HEK293T (cell line): ENCODE measurements at regions not wholly inside any gene's neighbourhood (a gene's known extent, or its start where the extent isn't known, plus 50 kb on each side); places are given as distances from the start of the nearest gene placed in this dataset.

ENCODE experiments used
- CTCF ChIA-PET: fragments of 350-600 bp; formaldehyde crosslinking; extraction: SDS; loops from one replicate; lab custom pipeline; 2021; ENCODE audit warnings: antibody characterized with exemption, inconsistent platforms; lab: Yijun Ruan, JAX
- POLR2A ChIA-PET: fragments of 350-600 bp; formaldehyde crosslinking; extraction: SDS; loops from one replicate; lab custom pipeline; 2020; ENCODE audit warnings: antibody characterized with exemption, inconsistent platforms; lab: Yijun Ruan, JAX
- DNase-seq: peaks from one replicate; pipeline ENCODE4 v3.0.0; 2012; ENCODE audit warnings: mixed read lengths; ENCODE audit errors: extremely low spot score
- ARNT ChIP-seq: fragments of 450-650 bp; IDR thresholded peaks from 2 replicates; pipeline ENCODE4 v1.6.1; 2017; ENCODE audit warnings: mild to moderate bottlenecking
- BHLHE40 ChIP-seq: fragments of 450-650 bp; IDR thresholded peaks from 2 replicates; pipeline ENCODE4 v1.6.1; 2016; ENCODE audit warnings: mild to moderate bottlenecking, moderate library complexity, borderline replicate concordance
- CTBP1 ChIP-seq: fragments of 450-650 bp; IDR thresholded peaks from 2 replicates; pipeline ENCODE4 v1.6.1; 2016; ENCODE audit warnings: borderline replicate concordance
- ELF4 ChIP-seq: fragments of 450-650 bp; IDR thresholded peaks from 2 replicates; pipeline ENCODE4 v1.6.1; 2017; ENCODE audit warnings: antibody characterized with exemption
- FOXA1 ChIP-seq: fragments of 450-650 bp; IDR thresholded peaks from 2 replicates; pipeline ENCODE4 v1.6.1; 2016; ENCODE audit warnings: mild to moderate bottlenecking
- FOXK2 ChIP-seq: fragments of 450-650 bp; IDR thresholded peaks from 2 replicates; pipeline ENCODE4 v1.6.1; 2016; ENCODE audit warnings: mild to moderate bottlenecking
- FOXM1 ChIP-seq: fragments of 450-650 bp; IDR thresholded peaks from 2 replicates; pipeline ENCODE4 v1.6.1; 2017; ENCODE audit warnings: mild to moderate bottlenecking, borderline replicate concordance
- HDGF ChIP-seq: fragments of 450-650 bp; IDR thresholded peaks from 2 replicates; pipeline ENCODE4 v1.6.1; 2017; ENCODE audit warnings: antibody characterized with exemption, borderline replicate concordance
- L3MBTL2 ChIP-seq: fragments of 450-650 bp; conservative IDR thresholded peaks from 2 replicates; pipeline ENCODE4 v1.6.1; 2016; ENCODE audit warnings: mild to moderate bottlenecking
- LEF1 ChIP-seq: fragments of 450-650 bp; IDR thresholded peaks from 2 replicates; pipeline ENCODE4 v1.6.1; 2017; ENCODE audit warnings: mild to moderate bottlenecking, borderline replicate concordance
- NFRKB ChIP-seq: fragments of 450-650 bp; IDR thresholded peaks from 2 replicates; pipeline ENCODE4 v1.6.1; 2016; ENCODE audit warnings: mild to moderate bottlenecking, moderate library complexity
- PKNOX1 ChIP-seq: fragments of 450-650 bp; IDR thresholded peaks from 2 replicates; pipeline ENCODE4 v1.6.1; 2016
- SP1 ChIP-seq: fragments of 450-650 bp; IDR thresholded peaks from 2 replicates; pipeline ENCODE4 v1.6.1; 2017
- SUZ12 ChIP-seq: fragments of 450-650 bp; IDR thresholded peaks from 2 replicates; pipeline ENCODE4 v1.6.1; 2016; ENCODE audit warnings: mild to moderate bottlenecking
- TARDBP ChIP-seq: fragments of 450-650 bp; IDR thresholded peaks from 2 replicates; pipeline ENCODE4 v1.6.1; 2016
- ZNF384 ChIP-seq: fragments of 450-650 bp; IDR thresholded peaks from 2 replicates; pipeline ENCODE4 v1.6.1; 2016

DNA sequence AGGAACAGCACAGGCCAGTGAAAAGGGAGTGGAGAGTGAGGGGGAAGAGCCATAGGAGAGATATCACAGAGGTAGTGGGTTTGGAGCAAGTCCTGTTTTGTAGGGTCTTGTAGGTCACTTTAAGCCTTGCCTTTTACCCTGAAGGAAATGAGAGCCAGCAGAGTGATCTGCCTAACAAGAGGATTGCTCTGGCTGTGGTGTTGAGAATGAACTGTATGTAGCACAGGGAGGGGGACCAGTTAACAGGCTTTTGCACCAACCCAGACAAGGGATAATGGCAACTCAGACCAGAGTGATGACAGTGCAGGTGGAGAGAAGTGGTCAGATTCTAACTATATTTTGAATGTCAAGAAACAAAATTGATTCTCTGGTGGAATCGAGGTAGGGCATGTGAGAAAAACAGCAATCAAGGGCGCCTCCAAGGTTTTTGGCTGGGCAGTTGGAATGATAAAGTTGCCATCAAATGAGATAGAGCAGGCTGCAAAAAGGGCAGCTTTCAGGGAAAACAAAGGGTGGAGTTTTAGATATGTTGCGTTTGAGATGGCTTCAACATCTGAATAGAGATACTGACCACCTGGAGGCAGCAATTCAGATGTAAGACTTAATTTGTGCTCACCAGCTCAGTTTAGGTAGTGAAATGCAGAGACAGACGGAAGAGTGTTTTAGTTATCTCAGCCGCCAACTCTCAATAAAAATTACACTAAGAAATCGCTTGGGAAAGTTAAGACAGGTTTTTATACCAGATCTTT, 134.4 kb upstream of the BTBD3 start:
- no peak for TF ChIP-seq CTBP1
- no peak for TF ChIP-seq FOXM1
- no peak for TF ChIP-seq SP1
- TF ChIP-seq FOXA1 = no peak
- no peak for TF ChIP-seq LEF1
- TF ChIP-seq FOXK2 = no peak
- TF ChIP-seq BHLHE40 = no peak
- CTCF ChIA-PET = no interaction called here
- POLR2A ChIA-PET = no interaction called here
- no peak for DNase-seq

GRCh38 chr20:11785885-11786507, 131.7 kb upstream of the BTBD3 start:
- no peak for DNase-seq
- ChIA-PET CTCF (no interaction called here), POLR2A (no interaction called here)
- TF ChIP-seq L3MBTL2 (no peak), PKNOX1 (no peak), SUZ12 (no peak), ARNT (no peak), ZNF384 (no peak), ELF4 (no peak), SP1 (no peak), BHLHE40 (no peak), LEF1 (no peak), TARDBP (no peak), CTBP1 (no peak), FOXK2 (no peak), FOXA1 (no peak), NFRKB (no peak), HDGF (no peak), FOXM1 (no peak)

GRCh38 chr20:11790046-11790445, 127.6 kb upstream of the BTBD3 start:
- TF ChIP-seq ARNT = no peak
- no peak for TF ChIP-seq LEF1
- TF ChIP-seq SUZ12 = no peak
- TF ChIP-seq TARDBP = no peak
- TF ChIP-seq PKNOX1 = no peak
- no peak for TF ChIP-seq FOXM1
- TF ChIP-seq SP1 = no peak
- no peak for TF ChIP-seq L3MBTL2
- TF ChIP-seq CTBP1 = no peak
- TF ChIP-seq NFRKB = no peak
- TF ChIP-seq HDGF = no peak
- ChIA-PET POLR2A (no interaction called here), CTCF (no interaction called here)
- no peak for DNase-seq

DNA sequence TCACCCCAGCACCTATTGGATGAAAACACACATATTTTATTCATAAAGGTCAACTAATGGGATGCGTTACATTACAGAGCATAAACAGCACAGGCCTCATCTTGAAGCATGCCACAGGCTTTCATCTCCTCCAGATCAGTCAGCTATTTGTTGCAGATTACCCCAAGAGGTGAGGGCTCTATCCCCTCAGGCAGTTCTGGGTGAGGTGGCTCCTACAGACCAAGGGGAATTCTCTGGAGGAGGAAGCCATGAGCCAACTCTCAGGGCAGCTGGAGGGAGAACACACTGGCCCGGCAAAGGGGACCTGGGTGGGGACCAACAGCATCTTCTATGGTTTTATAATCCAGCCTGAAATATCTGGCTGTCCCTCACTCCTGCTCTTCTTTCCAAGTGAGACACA, 126.4 kb upstream of the BTBD3 start:
- POLR2A ChIA-PET = no interaction called here

DNA sequence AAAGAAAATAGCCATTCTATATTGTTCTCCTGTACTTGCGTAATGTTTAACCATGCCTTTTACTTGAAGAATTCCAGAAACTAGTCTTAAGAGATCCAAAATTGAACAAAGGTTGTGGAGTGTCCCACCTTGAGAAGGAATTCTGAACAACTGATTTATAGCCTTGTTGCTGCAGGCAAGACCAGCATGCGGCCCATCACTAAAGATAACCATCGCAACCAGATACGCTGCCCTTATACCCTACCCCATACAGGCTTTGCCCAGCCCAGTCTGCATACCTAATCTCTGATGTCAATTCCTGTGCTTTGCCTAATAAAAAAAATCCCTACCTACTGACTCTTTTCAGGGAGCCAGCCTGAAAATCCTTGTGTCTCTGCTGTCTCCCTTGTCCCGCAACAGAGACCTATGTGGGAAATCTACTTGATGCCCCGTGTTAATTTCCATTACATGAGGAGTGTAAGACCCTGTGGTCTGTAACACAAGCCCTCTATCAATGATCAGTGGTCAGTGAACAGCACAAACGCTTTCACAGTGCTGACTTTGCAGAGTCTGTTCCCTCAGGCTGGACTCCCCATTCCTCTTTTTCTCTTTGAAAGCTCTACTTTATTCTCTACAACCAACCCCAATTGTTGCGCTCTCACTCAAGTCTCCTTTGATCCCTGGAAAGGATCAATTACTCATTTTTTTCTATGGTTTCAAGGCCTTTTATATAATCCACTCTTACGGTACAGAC, 125.7 kb upstream of the BTBD3 start:
- ChIA-PET POLR2A (no interaction called here), CTCF (no interaction called here)
- TF ChIP-seq ARNT = 0 out of 2 replicates have a peak, but pooled peaks have one; percentile 28
- TF ChIP-seq PKNOX1 = peak; percentile 88
- no peak for TF ChIP-seq FOXA1
- TF ChIP-seq FOXK2 = no peak
- no peak; the same call in none of the 2 replicates for TF ChIP-seq ZNF384
- TF ChIP-seq BHLHE40 = no peak
- no peak for TF ChIP-seq HDGF
- peak; percentile 87 for TF ChIP-seq CTBP1
- no peak for TF ChIP-seq SUZ12
- DNase-seq = peak; percentile 53

More for the DNA sequence above, 126.4 kb upstream of the BTBD3 start:
- DNase-seq = no peak
- CTCF ChIA-PET = no interaction called here
- TF ChIP-seq ELF4 (no peak), SP1 (no peak), HDGF (no peak), TARDBP (no peak), FOXM1 (no peak), CTBP1 (no peak), NFRKB (no peak), ARNT (no peak)
